ENCODE measurements at regions not wholly inside any gene's neighbourhood (a gene's known extent, or its start where the extent isn't known, plus 50 kb on each side); places are given as distances from the start of the nearest gene placed in this dataset.

- TF ChIP-seq CTCF (conservative IDR thresholded peaks at IDR 0.05 in 1 of 2, IDR thresholded peaks at IDR 0.05 in 1 of 2; ENCODE audit: low read depth in 1 of 2, low read length in 2 of 2) (no peak), EZH2 (IDR thresholded peaks at IDR 0.05; ENCODE audit: low read length, missing control alignments) (no peak)
- H3K4me3 ChIP-seq (replicated peaks in 1 of 4; ENCODE audit: control extremely low read depth in 1 of 4, insufficient read depth in 1 of 4, low read depth in 3 of 4, low read length in 4 of 4), result no peak overlapping the region
- no peak overlapping the region for H3K9ac ChIP-seq (ENCODE audit: insufficient read depth, low read length)
- no peak for DNase-seq (ENCODE audit: low read depth in 2 of 2)
- no peaks in the 10 kb centered on the region for H3K27me3 ChIP-seq (ENCODE audit: control insufficient read depth, insufficient read depth, low read length)
- no peaks in the 10 kb centered on the region for H3K36me3 ChIP-seq (ENCODE audit: control insufficient read depth, insufficient read depth, low read length)
- no peaks in the 10 kb centered on the region for H3K4me1 ChIP-seq (ENCODE audit: control insufficient read depth, extremely low read depth, insufficient read depth, low read length)
- H3K9me3 ChIP-seq (ENCODE audit: control insufficient read depth, insufficient read depth, low read depth, low read length), result no peaks in the 10 kb centered on the region
- no peaks in the 10 kb centered on the region for H3K79me2 ChIP-seq (ENCODE audit: control insufficient read depth, insufficient read depth, low read length)
- no peak overlapping the region for H2AFZ ChIP-seq (ENCODE audit: low read length)
- no peak overlapping the region for H3K4me2 ChIP-seq (ENCODE audit: extremely low read depth, insufficient read depth, low read length)
- H4K20me1 ChIP-seq (ENCODE audit: control insufficient read depth, extremely low read depth, insufficient read depth, low read length), result no peaks in the 10 kb centered on the region
- H3K27ac ChIP-seq (ENCODE audit: insufficient read depth, low read length), result no peak overlapping the region
Measured at GRCh38 chrX:36575670-36576069, 432.5 kb upstream of the FAM47C start.

- H3K4me3 ChIP-seq (replicated peaks in 1 of 4; ENCODE audit: control extremely low read depth in 1 of 4, insufficient read depth in 1 of 4, low read depth in 3 of 4, low read length in 4 of 4), result no peak overlapping the region
- TF ChIP-seq EZH2 (IDR thresholded peaks at IDR 0.05; ENCODE audit: low read length, missing control alignments) (no peak), CTCF (conservative IDR thresholded peaks at IDR 0.05 in 1 of 2, IDR thresholded peaks at IDR 0.05 in 1 of 2; ENCODE audit: low read depth in 1 of 2, low read length in 2 of 2) (no peak)
- no peaks in the 10 kb centered on the region for H3K79me2 ChIP-seq (ENCODE audit: control insufficient read depth, insufficient read depth, low read length)
- H3K27ac ChIP-seq (ENCODE audit: insufficient read depth, low read length), result no peak overlapping the region
- H3K9ac ChIP-seq (ENCODE audit: insufficient read depth, low read length), result no peak overlapping the region
- H3K27me3 ChIP-seq (ENCODE audit: control insufficient read depth, insufficient read depth, low read length), result no peaks in the 10 kb centered on the region
- H3K4me1 ChIP-seq (ENCODE audit: control insufficient read depth, extremely low read depth, insufficient read depth, low read length), result no peaks in the 10 kb centered on the region
- H3K36me3 ChIP-seq (ENCODE audit: control insufficient read depth, insufficient read depth, low read length), result no peaks in the 10 kb centered on the region
- DNase-seq (ENCODE audit: low read depth in 2 of 2), result no peak
- no peaks in the 10 kb centered on the region for H4K20me1 ChIP-seq (ENCODE audit: control insufficient read depth, extremely low read depth, insufficient read depth, low read length)
- H3K4me2 ChIP-seq (ENCODE audit: extremely low read depth, insufficient read depth, low read length), result no peak overlapping the region
- H2AFZ ChIP-seq (ENCODE audit: low read length), result no peak overlapping the region
- no peaks in the 10 kb centered on the region for H3K9me3 ChIP-seq (ENCODE audit: control insufficient read depth, insufficient read depth, low read depth, low read length)
Measured at GRCh38 chrX:36577006-36577405, 431.2 kb upstream of the FAM47C start.

- Histone ChIP-seq H3K27me3 (ENCODE audit: control insufficient read depth, insufficient read depth, low read length) (no peaks in the 10 kb centered on the region), H3K9ac (ENCODE audit: insufficient read depth, low read length) (no peak overlapping the region), H3K9me3 (ENCODE audit: control insufficient read depth, insufficient read depth, low read depth, low read length) (no peaks in the 10 kb centered on the region), H3K4me3 (replicated peaks in 1 of 4; ENCODE audit: control extremely low read depth in 1 of 4, insufficient read depth in 1 of 4, low read depth in 3 of 4, low read length in 4 of 4) (no peak overlapping the region), H3K79me2 (ENCODE audit: control insufficient read depth, insufficient read depth, low read length) (no peaks in the 10 kb centered on the region), H3K27ac (ENCODE audit: insufficient read depth, low read length) (no peak overlapping the region), H3K4me1 (ENCODE audit: control insufficient read depth, extremely low read depth, insufficient read depth, low read length) (no peaks in the 10 kb centered on the region), H3K36me3 (ENCODE audit: control insufficient read depth, insufficient read depth, low read length) (no peaks in the 10 kb centered on the region), H2AFZ (ENCODE audit: low read length) (no peak overlapping the region), H4K20me1 (ENCODE audit: control insufficient read depth, extremely low read depth, insufficient read depth, low read length) (no peaks in the 10 kb centered on the region), H3K4me2 (ENCODE audit: extremely low read depth, insufficient read depth, low read length) (no peak overlapping the region)
- no peak for DNase-seq (ENCODE audit: low read depth in 2 of 2)
- TF ChIP-seq EZH2 (IDR thresholded peaks at IDR 0.05; ENCODE audit: low read length, missing control alignments) (no peak), CTCF (conservative IDR thresholded peaks at IDR 0.05 in 1 of 2, IDR thresholded peaks at IDR 0.05 in 1 of 2; ENCODE audit: low read depth in 1 of 2, low read length in 2 of 2) (no peak)
Measured at GRCh38 chrX:36581030-36581429, 427.1 kb upstream of the FAM47C start.

All from fibroblast of lung (primary cell).